ENCODE measurements at regions not wholly inside any gene's neighbourhood (a gene's known extent, or its start where the extent isn't known, plus 50 kb on each side); places are given as distances from the start of the nearest gene placed in this dataset.
"Not testable (repeated sequence)": the region's sequence is repeated elsewhere in the genome, so short reads cannot be mapped to it uniquely, and the experiment has no call there.

GRCh38 chr2:87308621-87309020 is 287.0 kb upstream of the PLGLB1 start:
- TF ChIP-seq POLR2AphosphoS5 (IDR thresholded peaks at IDR 0.05); EP300 (IDR thresholded peaks at IDR 0.05; ENCODE audit: low read depth): not testable (repeated sequence)
